ENCODE measurements at regions not wholly inside any gene's neighbourhood (a gene's known extent, or its start where the extent isn't known, plus 50 kb on each side); places are given as distances from the start of the nearest gene placed in this dataset. TPM values are rescaled to one million over a fixed set of nuclear protein-coding genes. Genes with fewer than 3 reads are reported as not detected.

DNA sequence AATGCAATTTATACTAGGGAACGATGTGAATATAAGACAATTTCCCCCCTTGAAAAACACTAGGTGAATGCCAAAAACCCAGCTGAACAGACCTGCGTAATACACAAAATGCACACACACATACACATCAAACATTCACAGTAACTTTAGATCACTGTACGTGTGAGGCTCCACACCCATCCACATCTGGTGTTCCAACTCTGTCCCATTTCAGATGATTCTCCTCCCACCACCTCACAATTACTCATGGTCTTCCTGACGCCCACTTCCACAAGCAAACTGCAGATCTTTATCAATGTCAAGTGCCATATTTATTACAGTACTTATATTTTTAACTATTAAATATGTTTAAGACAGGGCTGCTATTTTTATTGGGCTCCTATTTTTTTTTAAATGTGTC is 57.8 kb upstream of the TENM4 start:
- CTCF ChIA-PET = no interaction called here
- DNase-seq (ENCODE audit: low read depth, low spot score) = no peak
- H3K27me3 ChIP-seq (ENCODE audit: control insufficient read depth, insufficient read depth, low read length) = peaks cover 12% of the 10 kb centered on the region
- H3K4me3 ChIP-seq (ENCODE audit: low read depth, low read length) = no peak overlapping the region
- TF ChIP-seq, protein P1, sequence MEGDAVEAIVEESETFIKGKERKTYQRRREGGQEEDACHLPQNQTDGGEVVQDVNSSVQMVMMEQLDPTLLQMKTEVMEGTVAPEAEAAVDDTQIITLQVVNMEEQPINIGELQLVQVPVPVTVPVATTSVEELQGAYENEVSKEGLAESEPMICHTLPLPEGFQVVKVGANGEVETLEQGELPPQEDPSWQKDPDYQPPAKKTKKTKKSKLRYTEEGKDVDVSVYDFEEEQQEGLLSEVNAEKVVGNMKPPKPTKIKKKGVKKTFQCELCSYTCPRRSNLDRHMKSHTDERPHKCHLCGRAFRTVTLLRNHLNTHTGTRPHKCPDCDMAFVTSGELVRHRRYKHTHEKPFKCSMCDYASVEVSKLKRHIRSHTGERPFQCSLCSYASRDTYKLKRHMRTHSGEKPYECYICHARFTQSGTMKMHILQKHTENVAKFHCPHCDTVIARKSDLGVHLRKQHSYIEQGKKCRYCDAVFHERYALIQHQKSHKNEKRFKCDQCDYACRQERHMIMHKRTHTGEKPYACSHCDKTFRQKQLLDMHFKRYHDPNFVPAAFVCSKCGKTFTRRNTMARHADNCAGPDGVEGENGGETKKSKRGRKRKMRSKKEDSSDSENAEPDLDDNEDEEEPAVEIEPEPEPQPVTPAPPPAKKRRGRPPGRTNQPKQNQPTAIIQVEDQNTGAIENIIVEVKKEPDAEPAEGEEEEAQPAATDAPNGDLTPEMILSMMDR (IDR thresholded peaks at IDR 0.05; ENCODE audit: low read depth, low read length) = no peak
- no peaks in the 10 kb centered on the region for H3K9me3 ChIP-seq (ENCODE audit: control insufficient read depth, insufficient read depth, low read length)
- POLR2A ChIA-PET = no interaction called here
- no peak overlapping the region for H3K27ac ChIP-seq (ENCODE audit: low read depth, low read length)

DNA sequence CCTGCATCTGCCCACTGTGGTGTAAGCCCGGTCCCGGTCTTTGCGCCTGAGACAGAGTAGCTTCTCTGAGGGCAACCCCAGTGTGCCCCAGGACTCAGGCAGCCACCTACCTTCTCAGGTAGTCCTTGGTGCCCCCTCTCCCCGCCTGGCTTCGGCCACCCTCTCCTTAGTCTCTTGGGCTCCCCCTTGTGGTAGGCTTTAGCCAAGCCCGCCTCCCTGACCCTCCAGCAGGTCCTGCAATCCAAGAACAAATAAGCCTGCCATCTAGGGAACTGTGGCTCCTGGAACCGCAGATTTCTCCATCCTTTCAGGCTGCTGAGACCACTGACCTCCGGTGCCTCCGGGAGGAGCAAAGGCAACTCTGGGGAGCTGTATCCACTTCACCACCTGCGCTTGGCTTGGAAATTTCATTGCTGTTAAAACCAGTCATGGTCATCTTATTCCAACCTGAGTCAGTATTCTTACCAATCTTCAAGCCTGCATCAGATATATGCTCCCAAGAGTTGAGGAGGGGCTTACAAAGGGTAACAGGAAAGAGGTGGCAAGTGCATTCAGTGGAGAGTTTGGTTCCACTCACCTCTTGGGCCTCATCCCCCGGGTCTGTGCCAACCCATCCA is 52.8 kb upstream of the TENM4 start:
- POLR2A ChIA-PET = no interaction called here
- Histone ChIP-seq H3K4me3 (ENCODE audit: low read depth, low read length) (no peak overlapping the region), H3K27me3 (ENCODE audit: control insufficient read depth, insufficient read depth, low read length) (peaks cover 22% of the 10 kb centered on the region), H3K27ac (ENCODE audit: low read depth, low read length) (no peak overlapping the region), H3K9me3 (ENCODE audit: control insufficient read depth, insufficient read depth, low read length) (no peaks in the 10 kb centered on the region)
- TF ChIP-seq, protein P1 (IDR thresholded peaks at IDR 0.05; ENCODE audit: low read depth, low read length) = peak; percentile 92
- DNase-seq (ENCODE audit: low read depth, low spot score) = peak; percentile 37
- CTCF ChIA-PET = interaction anchor here (0.6 to 5.3 kb wide), 41 partner anchors 8 to 848 kb away, joined by 3 to 74 read pairs (median 4); partner anchors contain the start of gene TENM4

DNA sequence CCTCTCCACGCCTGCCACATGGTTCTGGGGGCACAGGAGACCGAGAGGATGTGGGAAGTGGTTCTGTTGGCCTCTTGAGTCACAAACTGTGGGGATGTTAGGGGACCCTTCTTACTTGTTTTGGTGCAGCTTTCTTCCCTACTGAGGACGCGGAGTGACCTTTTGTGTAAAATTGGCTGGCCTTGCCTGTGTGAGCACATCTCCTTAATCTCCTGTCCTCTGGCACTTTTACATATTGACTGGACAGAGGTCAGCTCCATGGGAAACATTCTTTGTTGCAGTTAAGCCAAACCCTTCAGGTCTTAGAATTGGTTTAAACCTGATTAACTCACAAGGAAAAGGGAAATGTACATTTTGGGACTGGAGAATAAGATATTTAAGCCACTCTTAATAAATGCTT is 51.2 kb upstream of the TENM4 start:
- DNase-seq (ENCODE audit: low read depth, low spot score) = no peak
- ChIA-PET CTCF (interaction anchor here (0.5 to 5.3 kb wide), 7 partner anchors 9 to 1744 kb away, joined by 3 to 74 read pairs (median 7); no protein-coding TSS in a partner anchor), POLR2A (no interaction called here)
- H3K27me3 ChIP-seq (ENCODE audit: control insufficient read depth, insufficient read depth, low read length) = peaks cover 22% of the 10 kb centered on the region
- TF ChIP-seq, protein P1 (IDR thresholded peaks at IDR 0.05; ENCODE audit: low read depth, low read length) = no peak
- H3K4me3 ChIP-seq (ENCODE audit: low read depth, low read length) = no peak overlapping the region
- no peaks in the 10 kb centered on the region for H3K9me3 ChIP-seq (ENCODE audit: control insufficient read depth, insufficient read depth, low read length)
- no peak overlapping the region for H3K27ac ChIP-seq (ENCODE audit: low read depth, low read length)

Small RNA genes in the stretch of these regions (small RNA-seq; reads per million reads assigned to genes)
- not detected for gene AP002802.2 (ENCODE audit: insufficient read length, low read depth)
- not detected for gene MIR4300 (ENCODE audit: insufficient read length, low read depth)
- gene MTND4LP18 (ENCODE audit: insufficient read length, low read depth) = not detected
- gene RNU6-544P (ENCODE audit: insufficient read length, low read depth) = not detected
